GM21619 (cell line): ENCODE measurements at regions not wholly inside any gene's neighbourhood (a gene's known extent, or its start where the extent isn't known, plus 50 kb on each side); places are given as distances from the start of the nearest gene placed in this dataset.

Experiments
- ATAC-seq: cut with Tn5 transposase; IDR thresholded peaks from one replicate; pipeline ENCODE4 v1.9.1; 2021; ENCODE audit not compliant: unreplicated experiment

DNA sequence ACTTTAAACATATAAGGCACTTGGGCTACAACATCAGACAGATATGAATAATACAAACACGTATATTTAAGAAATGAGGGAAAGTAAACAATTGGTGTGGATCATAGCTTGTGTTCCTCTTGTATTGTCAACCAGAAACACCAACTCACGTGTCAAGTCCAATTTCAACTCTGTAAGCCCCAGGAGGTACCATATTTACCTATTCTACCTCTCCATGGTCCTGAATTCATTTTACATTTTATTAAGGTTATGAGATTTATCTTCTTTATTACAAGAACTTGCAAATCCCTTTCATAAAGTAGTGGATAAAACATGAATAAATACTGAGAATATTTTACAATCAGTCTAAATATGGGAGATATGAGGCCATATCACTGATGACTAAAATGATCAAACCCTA, 501.6 kb downstream of the MAT2B start:
- no peak for ATAC-seq

DNA sequence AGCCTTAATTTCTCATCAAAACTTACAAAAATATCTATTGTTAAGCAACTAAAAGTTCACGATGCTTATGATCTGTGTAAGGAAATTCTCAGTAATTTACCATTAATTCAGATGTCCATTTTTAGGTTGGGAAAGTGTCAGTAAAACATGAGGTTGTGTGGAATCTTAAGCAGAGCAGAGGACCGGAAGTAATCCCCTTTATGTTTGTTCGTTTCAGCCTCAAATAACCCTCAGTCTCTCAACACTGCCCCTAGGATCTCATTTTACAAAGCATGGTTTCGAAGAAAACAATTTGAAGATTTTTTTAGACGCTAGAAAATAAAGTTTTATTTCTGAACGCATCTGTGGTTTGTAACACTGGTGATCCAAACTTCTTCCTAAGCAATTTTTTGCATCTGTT, 504.2 kb downstream of the MAT2B start:
- ATAC-seq = no peak

- ATAC-seq = no peak
Observed at GRCh38 chr5:164010900-164011299, 505.5 kb downstream of the MAT2B start.

- no peak for ATAC-seq
Observed at GRCh38 chr5:164012371-164012770, 507.0 kb downstream of the MAT2B start.

- ATAC-seq = peak; percentile 87
Observed at GRCh38 chr5:164013077-164013670, 507.8 kb downstream of the MAT2B start.

GRCh38 chr5:164020116-164020515, 514.7 kb downstream of the MAT2B start:
- no peak for ATAC-seq

DNA sequence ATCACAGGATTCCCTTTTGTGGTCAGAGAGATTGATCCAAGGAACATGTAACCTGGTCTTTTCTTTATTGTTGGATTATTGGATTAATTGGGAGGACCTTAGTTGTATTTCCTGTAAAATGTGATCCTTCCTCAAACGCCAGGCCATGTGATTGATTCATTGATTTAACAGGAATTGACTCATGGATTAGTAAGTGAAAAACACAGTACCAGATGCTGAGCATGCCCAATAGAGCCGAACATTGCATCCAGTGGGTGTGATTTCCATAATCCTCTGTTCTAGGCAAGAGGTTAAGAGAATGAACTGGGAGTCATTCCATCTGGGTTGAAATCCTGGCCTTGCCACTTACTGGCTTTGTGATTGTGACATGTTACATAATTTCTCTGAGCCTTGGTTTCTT, 522.3 kb downstream of the MAT2B start:
- no peak for ATAC-seq

GRCh38 chr5:164038128-164038783, 532.8 kb downstream of the MAT2B start:
- ATAC-seq = no peak

DNA sequence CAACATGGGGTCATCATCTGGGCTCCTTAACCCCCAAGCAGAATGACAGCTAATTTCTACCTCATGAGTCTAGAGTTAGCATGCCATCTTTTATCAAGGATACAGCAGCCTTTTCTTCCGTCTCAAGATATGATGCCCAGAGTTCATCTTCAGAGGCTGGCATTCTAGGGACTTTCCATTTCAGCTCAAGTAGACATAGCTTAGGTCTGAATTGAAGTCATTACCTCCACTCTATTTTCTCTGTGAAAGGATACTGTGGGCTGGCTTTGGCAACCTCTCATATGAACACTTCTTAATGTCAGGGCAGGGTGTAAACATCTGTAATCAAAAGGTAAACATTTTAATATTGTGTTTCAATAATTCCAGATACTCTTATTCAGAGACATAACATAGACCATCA, 535.7 kb downstream of the MAT2B start:
- no peak for ATAC-seq

GRCh38 chr5:164048359-164048926, 543.0 kb downstream of the MAT2B start:
- ATAC-seq = no peak

DNA sequence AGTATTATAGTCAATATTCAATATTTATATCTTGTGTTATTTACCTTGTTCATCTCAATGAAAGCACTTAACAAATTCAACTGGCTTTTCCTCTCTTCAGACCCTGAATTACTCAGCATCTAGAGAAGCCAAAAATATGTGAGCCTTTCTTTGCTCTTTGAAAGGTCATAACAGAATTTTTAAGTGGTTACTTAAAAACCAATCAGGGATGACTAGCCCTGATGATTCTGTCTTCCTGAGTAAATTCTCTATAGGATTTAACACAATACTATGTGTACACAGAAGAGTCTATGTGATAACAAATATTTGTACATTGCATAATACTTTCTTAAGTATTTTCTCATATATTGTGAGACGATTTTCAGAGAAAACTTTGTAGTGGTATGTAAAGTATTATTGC, 546.3 kb downstream of the MAT2B start:
- ATAC-seq = no peak

- ATAC-seq = no peak
Observed at GRCh38 chr5:164052536-164053093, 547.2 kb downstream of the MAT2B start.

- ATAC-seq = no peak
Observed at GRCh38 chr5:164053123-164053522, 547.7 kb downstream of the MAT2B start.

- no peak for ATAC-seq
Observed at GRCh38 chr5:164054461-164054860, 549.0 kb downstream of the MAT2B start.

DNA sequence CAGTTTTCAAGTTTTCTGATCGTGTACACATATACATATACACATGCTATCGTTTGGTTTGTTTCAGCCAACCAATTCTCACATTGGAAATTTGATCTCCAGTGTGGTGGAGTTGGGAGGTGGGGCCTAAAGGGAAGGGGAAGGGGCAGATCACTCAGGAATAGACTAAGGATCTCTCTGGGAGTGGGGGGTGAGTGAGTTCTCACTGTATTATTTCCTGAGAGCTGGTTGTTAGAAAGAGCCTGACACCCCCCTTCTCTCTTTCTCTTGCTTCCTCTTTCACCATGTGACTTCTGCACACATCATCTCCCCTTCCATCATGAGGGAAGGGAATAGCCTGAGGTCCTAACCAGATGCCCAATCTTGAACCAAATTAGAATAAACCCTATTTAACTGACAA, 551.7 kb downstream of the MAT2B start:
- no peak for ATAC-seq

DNA sequence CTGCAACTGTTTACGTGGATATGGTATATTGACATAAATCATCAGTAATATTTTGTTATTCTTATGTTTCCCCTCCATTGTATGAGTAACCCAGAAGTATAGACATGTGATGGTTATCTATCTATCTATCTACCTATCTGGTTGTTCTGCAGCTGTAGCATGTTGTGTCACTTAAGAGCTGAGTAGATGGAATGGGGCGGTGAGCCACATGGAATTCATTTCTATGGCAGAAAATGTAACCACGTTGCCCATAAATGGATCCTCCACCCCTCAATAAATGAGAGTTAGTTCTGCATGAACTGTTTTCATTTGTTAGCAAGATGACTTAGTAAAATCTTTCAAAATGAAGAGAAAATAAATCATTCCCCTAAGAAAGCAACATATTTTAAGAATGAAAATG, 553.2 kb downstream of the MAT2B start:
- no peak for ATAC-seq

- no peak for ATAC-seq
Observed at GRCh38 chr5:164059471-164059870, 554.1 kb downstream of the MAT2B start.

- ATAC-seq = no peak
Observed at GRCh38 chr5:164060786-164061355, 555.5 kb downstream of the MAT2B start.

- ATAC-seq = no peak
Observed at GRCh38 chr5:164062304-164062703, 556.9 kb downstream of the MAT2B start.

DNA sequence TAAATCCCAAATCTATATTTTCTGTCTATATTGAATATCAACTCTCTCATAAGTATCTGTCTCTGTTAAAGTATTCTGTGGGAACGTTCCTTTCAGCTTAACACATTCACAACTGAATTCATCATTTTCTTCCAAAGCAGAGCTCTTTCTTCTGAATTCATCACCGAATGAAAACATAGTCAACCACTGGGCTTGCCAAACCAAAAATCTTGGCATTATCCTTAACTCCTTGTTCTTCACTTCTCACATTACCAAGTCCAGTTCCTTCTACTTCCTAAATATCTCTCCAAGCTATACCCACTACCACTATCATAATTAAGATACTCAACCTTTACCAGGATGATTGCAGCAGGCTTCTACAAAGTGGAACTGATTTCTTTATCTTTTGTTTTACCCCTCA, 559.8 kb downstream of the MAT2B start:
- no peak for ATAC-seq

GRCh38 chr5:164071671-164072070, 566.3 kb downstream of the MAT2B start:
- no peak for ATAC-seq

DNA sequence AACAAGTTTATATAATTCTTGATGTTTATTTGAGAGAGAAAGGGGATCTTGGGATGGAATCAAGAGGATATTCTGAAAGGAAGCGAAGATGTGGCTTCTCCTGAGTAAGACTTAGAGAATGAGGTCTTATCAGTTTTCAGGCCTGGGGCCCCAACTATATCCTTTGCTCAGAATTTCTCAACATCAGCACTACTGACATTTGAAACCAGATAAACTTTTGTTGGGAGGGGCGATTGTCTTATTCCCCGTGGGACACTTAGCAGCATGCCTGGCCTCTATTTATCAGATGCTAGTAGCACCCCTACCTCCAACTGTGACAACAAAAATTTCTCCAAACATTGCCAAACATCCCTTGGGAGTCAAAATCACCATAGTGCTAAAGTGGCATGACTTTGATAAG, 567.7 kb downstream of the MAT2B start:
- no peak for ATAC-seq
